ENCODE measurements at regions not wholly inside any gene's neighbourhood (a gene's known extent, or its start where the extent isn't known, plus 50 kb on each side); places are given as distances from the start of the nearest gene placed in this dataset.
"Not testable (repeated sequence)": the region's sequence is repeated elsewhere in the genome, so short reads cannot be mapped to it uniquely, and the experiment has no call there.

DNA sequence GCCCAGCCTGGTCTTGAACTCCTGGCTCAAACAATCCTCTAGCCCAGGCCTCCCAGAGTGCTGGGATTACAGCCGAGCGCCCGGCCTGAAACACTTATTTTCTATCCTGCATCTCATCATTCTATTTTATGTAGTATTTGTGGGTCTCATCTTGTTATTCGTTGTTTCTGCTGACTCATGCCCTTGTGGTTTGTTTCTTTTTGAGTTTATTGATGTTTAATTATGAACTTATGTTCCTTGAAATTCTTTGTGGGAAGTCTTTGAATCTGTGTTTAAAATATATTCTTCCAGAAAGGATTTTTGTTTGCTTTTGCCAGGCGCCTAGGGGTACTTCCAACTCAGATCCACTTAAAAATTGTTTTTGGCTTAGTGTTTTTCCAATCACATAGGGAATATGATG, 78.3 kb upstream of the C15orf39 start:
- peak; percentile 75 for DNase-seq (ENCODE audit: extremely low read depth, low read depth)
- TF ChIP-seq, protein P1, sequence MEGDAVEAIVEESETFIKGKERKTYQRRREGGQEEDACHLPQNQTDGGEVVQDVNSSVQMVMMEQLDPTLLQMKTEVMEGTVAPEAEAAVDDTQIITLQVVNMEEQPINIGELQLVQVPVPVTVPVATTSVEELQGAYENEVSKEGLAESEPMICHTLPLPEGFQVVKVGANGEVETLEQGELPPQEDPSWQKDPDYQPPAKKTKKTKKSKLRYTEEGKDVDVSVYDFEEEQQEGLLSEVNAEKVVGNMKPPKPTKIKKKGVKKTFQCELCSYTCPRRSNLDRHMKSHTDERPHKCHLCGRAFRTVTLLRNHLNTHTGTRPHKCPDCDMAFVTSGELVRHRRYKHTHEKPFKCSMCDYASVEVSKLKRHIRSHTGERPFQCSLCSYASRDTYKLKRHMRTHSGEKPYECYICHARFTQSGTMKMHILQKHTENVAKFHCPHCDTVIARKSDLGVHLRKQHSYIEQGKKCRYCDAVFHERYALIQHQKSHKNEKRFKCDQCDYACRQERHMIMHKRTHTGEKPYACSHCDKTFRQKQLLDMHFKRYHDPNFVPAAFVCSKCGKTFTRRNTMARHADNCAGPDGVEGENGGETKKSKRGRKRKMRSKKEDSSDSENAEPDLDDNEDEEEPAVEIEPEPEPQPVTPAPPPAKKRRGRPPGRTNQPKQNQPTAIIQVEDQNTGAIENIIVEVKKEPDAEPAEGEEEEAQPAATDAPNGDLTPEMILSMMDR (IDR thresholded peaks at IDR 0.05; ENCODE audit: low read depth, low read length), result no peak

DNA sequence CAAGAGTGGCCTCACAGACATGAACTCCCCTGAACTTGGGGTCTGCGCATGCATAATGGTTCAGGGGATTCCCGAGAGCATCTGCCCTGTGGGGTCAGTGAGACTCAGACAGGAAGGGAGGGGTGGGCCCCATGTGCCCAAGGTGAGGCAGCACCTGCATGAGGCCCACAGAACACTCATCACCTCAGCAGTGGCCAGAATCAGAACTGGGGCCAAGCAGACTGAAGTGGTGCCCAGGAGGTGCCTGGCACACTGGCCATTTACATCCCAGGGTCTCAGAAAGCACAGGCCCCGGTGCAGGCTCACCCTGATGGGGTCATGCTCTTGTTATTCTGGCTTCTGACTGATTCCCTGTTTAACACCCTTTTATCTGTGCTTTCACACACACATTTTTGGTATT, 77.4 kb upstream of the C15orf39 start:
- not testable (repeated sequence) for DNase-seq (ENCODE audit: extremely low read depth, low read depth)

DNA sequence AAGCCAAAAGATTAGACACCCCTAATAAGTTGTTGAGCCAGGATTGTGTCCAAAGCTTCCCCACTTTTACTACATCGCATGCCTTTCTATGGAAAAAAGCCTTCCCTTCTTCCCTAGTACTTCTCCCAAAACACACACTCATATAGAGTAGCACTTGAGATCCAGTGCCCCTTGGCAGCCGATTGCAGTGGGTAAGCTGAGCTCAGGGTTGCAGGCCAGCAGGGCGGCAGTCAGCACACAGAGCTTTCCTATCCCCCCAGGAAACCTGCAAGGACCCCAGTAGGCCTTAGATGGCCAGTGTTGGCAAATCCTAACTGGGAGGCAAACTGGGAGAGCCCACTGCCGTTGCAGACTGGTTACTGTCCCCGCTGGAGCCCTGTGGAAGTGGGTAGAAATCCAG, 75.7 kb upstream of the C15orf39 start:
- no peak for DNase-seq (ENCODE audit: extremely low read depth, low read depth)
- TF ChIP-seq, protein P1 (IDR thresholded peaks at IDR 0.05; ENCODE audit: low read depth, low read length), result no peak

DNA sequence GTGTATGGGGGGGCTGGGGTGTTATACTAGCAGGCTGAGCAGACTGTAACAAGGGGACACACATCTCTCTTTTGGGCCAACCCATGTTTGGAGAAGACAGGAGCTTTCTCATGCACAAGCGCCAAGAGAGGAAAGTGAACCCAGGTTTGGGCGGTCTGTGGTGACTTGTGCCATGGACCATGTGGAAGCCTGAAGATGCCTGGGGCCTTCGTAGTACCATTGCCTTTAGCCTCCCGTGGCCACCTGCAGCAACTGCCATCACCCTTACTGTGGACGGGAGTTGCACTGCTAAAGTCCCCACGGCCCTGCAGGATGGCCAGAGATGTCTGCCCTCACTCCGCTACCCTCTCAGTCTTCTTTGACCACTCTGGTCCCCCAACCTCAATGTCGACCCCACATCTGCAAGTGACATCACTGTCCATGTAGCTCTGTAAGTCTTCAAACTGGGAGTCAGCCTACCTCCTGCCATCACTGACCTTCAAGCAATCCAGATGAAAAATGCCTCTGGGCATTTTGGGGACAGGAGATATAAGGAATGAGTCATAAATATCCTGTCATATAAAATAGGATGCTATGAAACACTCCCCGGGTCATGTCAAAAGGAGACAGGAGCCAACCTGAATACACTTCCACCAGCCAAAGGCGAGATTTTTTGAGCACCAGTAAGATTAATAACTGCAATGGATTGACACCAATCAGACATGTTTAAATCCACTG, 74.7 kb upstream of the C15orf39 start:
- no peak for DNase-seq (ENCODE audit: extremely low read depth, low read depth)
- TF ChIP-seq, protein P1 (IDR thresholded peaks at IDR 0.05; ENCODE audit: low read depth, low read length), result no peak

DNA sequence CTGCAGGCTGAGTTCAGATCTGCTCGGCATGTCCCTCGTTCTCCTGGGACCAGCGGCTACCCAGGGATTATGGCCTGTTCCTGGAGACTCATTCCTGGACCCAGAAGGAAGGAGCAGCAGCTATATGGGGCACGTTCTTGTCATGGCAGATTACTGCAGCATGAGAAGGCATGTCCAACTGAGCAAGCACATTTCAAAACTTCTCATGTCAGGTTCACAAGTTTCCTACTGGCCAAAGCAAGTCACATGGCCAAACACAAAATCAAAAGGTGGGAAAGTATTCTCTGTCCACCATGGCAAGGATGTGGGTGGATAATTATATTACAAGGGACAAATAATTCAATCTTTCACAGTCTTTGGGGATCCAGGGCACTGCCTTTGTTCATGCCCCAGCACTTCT, 71.9 kb upstream of the C15orf39 start:
- TF ChIP-seq, protein P1 (IDR thresholded peaks at IDR 0.05; ENCODE audit: low read depth, low read length), result no peak
- no peak for DNase-seq (ENCODE audit: extremely low read depth, low read depth)

DNA sequence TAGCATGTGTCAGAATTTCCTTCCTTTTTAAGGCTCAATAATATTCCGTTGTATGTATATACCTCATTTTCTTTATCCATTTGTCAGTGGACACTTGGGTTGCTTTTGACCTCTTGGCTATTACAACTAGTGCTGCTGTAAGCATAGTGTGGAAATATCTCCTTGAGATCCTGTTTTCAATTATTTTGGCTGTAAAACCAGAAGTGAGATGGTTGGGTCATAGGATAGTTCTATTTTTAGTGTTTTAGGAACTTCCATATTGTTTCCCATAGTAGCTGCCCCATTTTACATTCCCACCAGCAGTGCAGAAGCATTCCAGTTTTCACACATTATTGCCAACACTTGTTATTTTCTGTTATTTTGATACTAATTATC, 70.4 kb upstream of the C15orf39 start:
- TF ChIP-seq, protein P1 (IDR thresholded peaks at IDR 0.05; ENCODE audit: low read depth, low read length), result no peak

DNA sequence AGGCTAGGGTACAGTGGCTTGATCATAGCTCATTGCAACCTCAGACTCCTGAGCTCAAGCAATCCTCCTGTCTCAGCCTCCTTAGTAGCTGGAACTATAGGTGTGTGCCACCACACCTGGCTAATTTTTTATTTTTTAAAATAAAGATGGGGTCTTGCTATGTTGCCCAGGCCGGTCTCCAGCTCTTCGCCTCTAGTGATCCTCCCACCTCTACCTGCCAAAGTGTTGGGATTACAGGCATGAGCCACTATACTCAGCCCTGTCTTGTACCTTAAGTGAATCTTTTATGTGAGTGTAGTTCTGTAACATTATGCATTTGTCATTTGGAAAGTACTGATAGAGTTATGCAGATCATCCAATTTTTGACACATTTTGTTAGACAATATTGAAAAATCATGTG, 66.9 kb upstream of the C15orf39 start:
- TF ChIP-seq, protein P1 (IDR thresholded peaks at IDR 0.05; ENCODE audit: low read depth, low read length), result no peak
- no peak for DNase-seq (ENCODE audit: extremely low read depth, low read depth)

More for the DNA sequence above, 70.4 kb upstream of the C15orf39 start:
- DNase-seq (ENCODE audit: extremely low read depth, low read depth), result no peak

DNA sequence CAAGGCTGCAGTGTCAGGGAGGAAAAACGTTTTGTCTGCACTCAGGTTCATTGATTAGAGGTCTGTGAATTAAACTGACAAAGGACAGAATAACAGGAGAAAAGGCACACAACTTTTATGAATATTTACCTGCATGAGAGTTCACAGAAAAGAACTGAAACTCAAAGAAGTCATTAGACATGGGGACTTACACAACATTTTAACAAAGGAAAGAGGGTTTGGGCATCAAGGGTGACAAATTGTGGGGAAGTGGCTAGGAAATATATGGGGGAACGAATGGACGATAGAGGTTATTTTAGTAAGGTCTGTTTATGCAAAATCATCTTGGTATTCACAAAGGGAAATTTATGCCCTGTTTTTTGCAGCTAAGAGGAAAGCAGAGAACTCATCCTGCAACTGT, 65.6 kb upstream of the C15orf39 start:
- TF ChIP-seq, protein P1 (IDR thresholded peaks at IDR 0.05; ENCODE audit: low read depth, low read length), result no peak
- DNase-seq (ENCODE audit: extremely low read depth, low read depth), result no peak
